NCI-H2029 (cell line): ENCODE measurements at regions not wholly inside any gene's neighbourhood (a gene's known extent, or its start where the extent isn't known, plus 50 kb on each side); places are given as distances from the start of the nearest gene placed in this dataset.
"Not testable (repeated sequence)": the region's sequence is repeated elsewhere in the genome, so short reads cannot be mapped to it uniquely, and the experiment has no call there.

Experiments used
- DNase-seq: peaks from one replicate; lab custom pipeline; 2025; lab: John Stamatoyannopoulos, UW

- DNase-seq, result no peak
Measured at GRCh38 chr4:141534985-141535384, 101.4 kb upstream of the IL15 start.

- DNase-seq, result no peak
Measured at GRCh38 chr4:141538001-141538400, 98.4 kb upstream of the IL15 start.

- no peak for DNase-seq
Measured at GRCh38 chr4:141540643-141541042, 95.7 kb upstream of the IL15 start.

GRCh38 chr4:141541851-141542250 lies 94.5 kb upstream of the IL15 start:
- no peak for DNase-seq

- DNase-seq, result no peak
Measured at GRCh38 chr4:141543176-141543575, 93.2 kb upstream of the IL15 start.

- no peak for DNase-seq
Measured at GRCh38 chr4:141543706-141544105, 92.7 kb upstream of the IL15 start.

GRCh38 chr4:141548791-141549190 lies 87.6 kb upstream of the IL15 start:
- no peak for DNase-seq

- DNase-seq, result no peak
Measured at GRCh38 chr4:141560056-141560455, 76.3 kb upstream of the IL15 start.

- DNase-seq, result no peak
Measured at GRCh38 chr4:141562649-141563048, 73.7 kb upstream of the IL15 start.

- no peak for DNase-seq
Measured at GRCh38 chr4:141563723-141564122, 72.7 kb upstream of the IL15 start.

GRCh38 chr4:141564961-141565360 lies 71.4 kb upstream of the IL15 start:
- DNase-seq, result not testable (repeated sequence)

GRCh38 chr4:141565379-141566089 lies 70.8 kb upstream of the IL15 start:
- DNase-seq, result no peak

GRCh38 chr4:141567326-141567915 lies 69.0 kb upstream of the IL15 start:
- no peak for DNase-seq

- DNase-seq, result no peak
Measured at GRCh38 chr4:141569141-141569540, 67.2 kb upstream of the IL15 start.

GRCh38 chr4:141570290-141570689 lies 66.1 kb upstream of the IL15 start:
- DNase-seq, result no peak

- no peak for DNase-seq
Measured at GRCh38 chr4:141571362-141571761, 65.0 kb upstream of the IL15 start.

GRCh38 chr4:141571793-141572192 lies 64.6 kb upstream of the IL15 start:
- DNase-seq, result no peak

GRCh38 chr4:141573678-141574077 lies 62.7 kb upstream of the IL15 start:
- no peak for DNase-seq

GRCh38 chr4:141575884-141576283 lies 60.5 kb upstream of the IL15 start:
- DNase-seq, result no peak

- DNase-seq, result no peak
Measured at GRCh38 chr4:141576585-141577110, 59.7 kb upstream of the IL15 start.

- no peak for DNase-seq
Measured at GRCh38 chr4:141578451-141578850, 57.9 kb upstream of the IL15 start.

GRCh38 chr4:141580523-141580922 lies 55.9 kb upstream of the IL15 start:
- no peak for DNase-seq
